Panc1 (cell line): ENCODE measurements at regions not wholly inside any gene's neighbourhood (a gene's known extent, or its start where the extent isn't known, plus 50 kb on each side); places are given as distances from the start of the nearest gene placed in this dataset.

ENCODE experiments used
- POLR2AphosphoS5 ChIP-seq: IDR thresholded peaks from 2 replicates; pipeline ENCODE4 v1.6.1; 2012; ENCODE audit warnings: mild to moderate bottlenecking, low read depth, low read length, moderate library complexity
- TCF7L2 ChIP-seq: IDR thresholded peaks from 2 replicates; pipeline ENCODE4 v1.6.1; 2011; ENCODE audit warnings: mild to moderate bottlenecking, low read depth, low read length, inconsistent platforms
- TF ChIP-seq, protein P1 (sequence below): fragments of 450-650 bp; IDR thresholded peaks from 2 replicates; pipeline ENCODE4 v1.5.1; 2017; ENCODE audit warnings: mild to moderate bottlenecking
- TF ChIP-seq, protein P2 (sequence below), 2 experiments: IDR thresholded peaks; 2 replicates each; pipeline ENCODE4 v1.6.1; 2011 to 2012; ENCODE audit warnings: low read depth in 2 of 2, control low read depth in 1 of 2, low read length in 1 of 2, mild to moderate bottlenecking in 1 of 2, moderate library complexity in 1 of 2; ENCODE audit not compliant: insufficient read depth in 1 of 2

DNA sequence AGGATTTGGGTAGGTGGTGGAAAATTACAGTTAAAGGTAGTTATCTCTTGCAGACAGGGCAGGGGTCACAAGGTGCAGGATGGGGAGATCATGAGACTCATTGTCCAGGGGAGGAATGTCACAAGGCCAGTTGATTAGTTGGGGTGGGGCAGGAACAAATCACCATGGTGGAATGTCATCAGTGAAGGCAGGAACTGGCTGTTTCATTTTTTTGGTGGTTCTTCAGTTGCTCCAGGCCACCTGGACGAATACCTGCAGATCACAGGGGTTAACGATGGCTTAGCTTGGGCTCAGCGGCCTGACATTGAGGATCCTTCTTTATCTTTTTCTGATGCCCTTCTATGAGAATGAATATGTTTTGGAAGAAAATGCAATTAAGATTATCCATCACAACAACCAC lies 87.1 kb downstream of the KPNA2 start:
- TF ChIP-seq, protein P1, sequence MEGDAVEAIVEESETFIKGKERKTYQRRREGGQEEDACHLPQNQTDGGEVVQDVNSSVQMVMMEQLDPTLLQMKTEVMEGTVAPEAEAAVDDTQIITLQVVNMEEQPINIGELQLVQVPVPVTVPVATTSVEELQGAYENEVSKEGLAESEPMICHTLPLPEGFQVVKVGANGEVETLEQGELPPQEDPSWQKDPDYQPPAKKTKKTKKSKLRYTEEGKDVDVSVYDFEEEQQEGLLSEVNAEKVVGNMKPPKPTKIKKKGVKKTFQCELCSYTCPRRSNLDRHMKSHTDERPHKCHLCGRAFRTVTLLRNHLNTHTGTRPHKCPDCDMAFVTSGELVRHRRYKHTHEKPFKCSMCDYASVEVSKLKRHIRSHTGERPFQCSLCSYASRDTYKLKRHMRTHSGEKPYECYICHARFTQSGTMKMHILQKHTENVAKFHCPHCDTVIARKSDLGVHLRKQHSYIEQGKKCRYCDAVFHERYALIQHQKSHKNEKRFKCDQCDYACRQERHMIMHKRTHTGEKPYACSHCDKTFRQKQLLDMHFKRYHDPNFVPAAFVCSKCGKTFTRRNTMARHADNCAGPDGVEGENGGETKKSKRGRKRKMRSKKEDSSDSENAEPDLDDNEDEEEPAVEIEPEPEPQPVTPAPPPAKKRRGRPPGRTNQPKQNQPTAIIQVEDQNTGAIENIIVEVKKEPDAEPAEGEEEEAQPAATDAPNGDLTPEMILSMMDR = no peak
- TF ChIP-seq POLR2AphosphoS5 (no peak), TCF7L2 (no peak)
- TF ChIP-seq, protein P2, sequence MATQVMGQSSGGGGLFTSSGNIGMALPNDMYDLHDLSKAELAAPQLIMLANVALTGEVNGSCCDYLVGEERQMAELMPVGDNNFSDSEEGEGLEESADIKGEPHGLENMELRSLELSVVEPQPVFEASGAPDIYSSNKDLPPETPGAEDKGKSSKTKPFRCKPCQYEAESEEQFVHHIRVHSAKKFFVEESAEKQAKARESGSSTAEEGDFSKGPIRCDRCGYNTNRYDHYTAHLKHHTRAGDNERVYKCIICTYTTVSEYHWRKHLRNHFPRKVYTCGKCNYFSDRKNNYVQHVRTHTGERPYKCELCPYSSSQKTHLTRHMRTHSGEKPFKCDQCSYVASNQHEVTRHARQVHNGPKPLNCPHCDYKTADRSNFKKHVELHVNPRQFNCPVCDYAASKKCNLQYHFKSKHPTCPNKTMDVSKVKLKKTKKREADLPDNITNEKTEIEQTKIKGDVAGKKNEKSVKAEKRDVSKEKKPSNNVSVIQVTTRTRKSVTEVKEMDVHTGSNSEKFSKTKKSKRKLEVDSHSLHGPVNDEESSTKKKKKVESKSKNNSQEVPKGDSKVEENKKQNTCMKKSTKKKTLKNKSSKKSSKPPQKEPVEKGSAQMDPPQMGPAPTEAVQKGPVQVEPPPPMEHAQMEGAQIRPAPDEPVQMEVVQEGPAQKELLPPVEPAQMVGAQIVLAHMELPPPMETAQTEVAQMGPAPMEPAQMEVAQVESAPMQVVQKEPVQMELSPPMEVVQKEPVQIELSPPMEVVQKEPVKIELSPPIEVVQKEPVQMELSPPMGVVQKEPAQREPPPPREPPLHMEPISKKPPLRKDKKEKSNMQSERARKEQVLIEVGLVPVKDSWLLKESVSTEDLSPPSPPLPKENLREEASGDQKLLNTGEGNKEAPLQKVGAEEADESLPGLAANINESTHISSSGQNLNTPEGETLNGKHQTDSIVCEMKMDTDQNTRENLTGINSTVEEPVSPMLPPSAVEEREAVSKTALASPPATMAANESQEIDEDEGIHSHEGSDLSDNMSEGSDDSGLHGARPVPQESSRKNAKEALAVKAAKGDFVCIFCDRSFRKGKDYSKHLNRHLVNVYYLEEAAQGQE (IDR thresholded peaks at IDR 0.05; ENCODE audit: insufficient read depth in 1 of 2, low read depth in 2 of 2, low read length in 1 of 2) = no peak
